ENCODE measurements at regions not wholly inside any gene's neighbourhood (a gene's known extent, or its start where the extent isn't known, plus 50 kb on each side); places are given as distances from the start of the nearest gene placed in this dataset.

GRCh38 chr3:164194842-164195241, 883.5 kb downstream of the SI start (continued):
- TF ChIP-seq SOX6 (IDR thresholded peaks at IDR 0.05) = no peak
- TF ChIP-seq RNF219 (CRISPR knock-in tag; IDR thresholded peaks at IDR 0.05) = no peak
- no peak for TF ChIP-seq ZBTB2 (IDR thresholded peaks at IDR 0.05)
- TF ChIP-seq MTA3 (IDR thresholded peaks at IDR 0.05; ENCODE audit: borderline replicate concordance) = no peak
- no peak for TF ChIP-seq NR2C2 (CRISPR knock-in tag; IDR thresholded peaks at IDR 0.05)
- no peak for TF ChIP-seq NR2C2 (tag; IDR thresholded peaks at IDR 0.05)
- no peak for TF ChIP-seq FOXP4 (CRISPR knock-in tag; IDR thresholded peaks at IDR 0.05; ENCODE audit: borderline replicate concordance)
- no peak for TF ChIP-seq PKNOX1 (IDR thresholded peaks at IDR 0.05)
